ENCODE measurements at regions not wholly inside any gene's neighbourhood (a gene's known extent, or its start where the extent isn't known, plus 50 kb on each side); places are given as distances from the start of the nearest gene placed in this dataset.
"Not testable (repeated sequence)": the region's sequence is repeated elsewhere in the genome, so short reads cannot be mapped to it uniquely, and the experiment has no call there.

DNA sequence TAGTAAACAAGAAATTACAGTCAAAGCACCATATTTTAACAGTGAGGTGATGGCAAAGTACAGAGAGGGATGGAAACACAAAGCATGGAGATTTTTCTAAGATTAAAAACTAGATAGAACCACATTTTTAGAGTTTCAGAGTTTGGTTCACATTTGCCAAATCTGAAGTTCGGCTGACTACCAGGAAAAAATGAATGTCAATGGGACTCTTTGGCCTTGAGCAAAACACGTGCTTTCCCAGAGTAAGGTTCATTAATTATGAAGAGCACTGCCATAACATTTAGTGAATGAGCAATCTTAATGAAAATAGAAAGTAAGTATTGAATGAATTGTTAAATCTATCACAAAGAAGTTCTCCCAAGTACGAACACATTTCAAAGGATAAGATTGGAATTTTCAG, 571.2 kb upstream of the VRK2 start:
- DNase-seq (no peak), ATAC-seq (no peak)
- POLR2A ChIA-PET, result no interaction called here
- H3K27ac ChIP-seq (ENCODE audit: low read depth, low read length), result no peak overlapping the region
- Mint-ChIP-seq H3K9me3 (peaks cover 0 to 8% (median 2%) of the 10 kb centered on the region in 11 donors), H3K4me3 (no peak overlapping the region), H3K36me3 (no peaks in the 10 kb centered on the region), H3K27ac (no peak overlapping the region), H3K4me1 (no peaks in the 10 kb centered on the region), H3K27me3 (peaks cover 0 to 5% (median 0%) of the 10 kb centered on the region in 5 donors)
- H3K4me3 ChIP-seq (ENCODE audit: low read length), result no peak overlapping the region
- H3K4me1 ChIP-seq (ENCODE audit: control insufficient read depth in 2 of 2, insufficient read depth in 2 of 2, low read length in 2 of 2), result no peaks in the 10 kb centered on the region
- H3K36me3 ChIP-seq (ENCODE audit: control insufficient read depth in 2 of 3, insufficient read depth in 3 of 3, low read length in 3 of 3), result no peaks in the 10 kb centered on the region
- no peaks in the 10 kb centered on the region for H3K27me3 ChIP-seq (ENCODE audit: control insufficient read depth in 2 of 2, insufficient read depth in 2 of 2, low read length in 2 of 2)
- H3K9me3 ChIP-seq (ENCODE audit: control insufficient read depth in 2 of 3, low read length in 3 of 3), result no peaks in the 10 kb centered on the region
- intact Hi-C loops (cut with micrococcal nuclease), result no loop called here
- CTCF ChIA-PET, result no interaction called here

DNA sequence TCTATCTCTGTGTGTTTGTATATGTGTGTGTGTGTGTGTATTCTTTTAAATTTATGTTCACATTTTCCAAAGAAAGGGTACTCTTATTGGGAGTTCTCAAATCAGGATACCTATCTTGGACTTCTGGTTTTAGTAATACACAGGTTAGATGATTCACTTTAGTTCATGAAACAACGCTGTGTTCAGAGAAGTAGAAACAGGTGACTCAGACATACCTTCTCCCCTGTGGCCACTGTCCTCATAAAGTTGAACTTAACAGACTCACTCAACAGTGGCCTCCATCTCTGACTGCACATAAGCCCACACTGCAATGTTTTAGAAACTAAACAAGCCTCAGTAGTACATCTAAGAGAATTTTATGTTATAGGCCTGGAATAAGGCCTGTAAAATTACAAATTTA, 566.6 kb upstream of the VRK2 start:
- Mint-ChIP-seq H3K27ac (no peak overlapping the region), H3K4me3 (no peak overlapping the region), H3K9me3 (peaks cover 0 to 8% (median 2%) of the 10 kb centered on the region in 11 donors), H3K4me1 (peaks cover 0 to 5% (median 0%) of the 10 kb centered on the region in 7 donors), H3K27me3 (peaks cover 0 to 5% (median 0%) of the 10 kb centered on the region in 5 donors), H3K36me3 (no peaks in the 10 kb centered on the region)
- CTCF ChIA-PET, result no interaction called here
- DNase-seq (no peak), ATAC-seq (no peak)
- no peak overlapping the region for H3K27ac ChIP-seq (ENCODE audit: low read depth, low read length)
- no peaks in the 10 kb centered on the region for H3K36me3 ChIP-seq (ENCODE audit: control insufficient read depth in 2 of 3, insufficient read depth in 3 of 3, low read length in 3 of 3)
- POLR2A ChIA-PET, result no interaction called here
- H3K9me3 ChIP-seq (ENCODE audit: control insufficient read depth in 2 of 3, low read length in 3 of 3), result no peaks in the 10 kb centered on the region
- H3K27me3 ChIP-seq (ENCODE audit: control insufficient read depth in 2 of 2, insufficient read depth in 2 of 2, low read length in 2 of 2), result no peaks in the 10 kb centered on the region
- no peak overlapping the region for H3K4me3 ChIP-seq (ENCODE audit: low read length)
- no peaks in the 10 kb centered on the region for H3K4me1 ChIP-seq (ENCODE audit: control insufficient read depth in 2 of 2, insufficient read depth in 2 of 2, low read length in 2 of 2)
- intact Hi-C loops (cut with micrococcal nuclease), result no loop called here

DNA sequence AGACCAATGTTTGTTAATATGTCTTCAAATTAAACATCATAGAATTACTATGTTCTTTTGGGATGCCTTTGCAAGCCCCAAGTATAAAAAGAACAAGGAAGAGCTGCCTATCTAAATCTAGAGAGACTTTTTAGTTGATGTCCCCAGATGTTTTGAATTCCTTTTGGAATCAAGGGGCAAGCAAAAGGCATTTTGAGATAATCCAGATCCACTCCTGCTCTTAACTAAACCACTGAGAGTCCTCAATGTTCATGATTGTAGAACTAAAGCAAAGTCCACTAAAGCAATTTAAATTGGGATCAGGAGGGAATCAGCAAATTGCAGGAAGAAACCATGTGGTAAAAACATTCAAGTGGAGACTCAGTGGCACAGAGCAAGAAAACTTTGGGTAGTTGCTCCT, 558.5 kb upstream of the VRK2 start:
- H3K4me3 Mint-ChIP-seq, result no peak overlapping the region
- H3K9me3 Mint-ChIP-seq, result peaks cover 0 to 3% (median 0%) of the 10 kb centered on the region in 11 donors
- ChIA-PET CTCF (no interaction called here), POLR2A (no interaction called here)
- peaks cover 0 to 5% (median 0%) of the 10 kb centered on the region in 5 donors for H3K27me3 Mint-ChIP-seq
- Histone ChIP-seq H3K9me3 (ENCODE audit: control insufficient read depth in 2 of 3, low read length in 3 of 3) (no peaks in the 10 kb centered on the region), H3K27me3 (ENCODE audit: control insufficient read depth in 2 of 2, insufficient read depth in 2 of 2, low read length in 2 of 2) (no peaks in the 10 kb centered on the region), H3K36me3 (ENCODE audit: control insufficient read depth in 2 of 3, insufficient read depth in 3 of 3, low read length in 3 of 3) (no peaks in the 10 kb centered on the region), H3K4me1 (ENCODE audit: control insufficient read depth in 2 of 2, insufficient read depth in 2 of 2, low read length in 2 of 2) (no peaks in the 10 kb centered on the region), H3K27ac (ENCODE audit: low read depth, low read length) (no peak overlapping the region), H3K4me3 (ENCODE audit: low read length) (no peak overlapping the region)
- ATAC-seq (no peak), DNase-seq (no peak)
- no peaks in the 10 kb centered on the region for H3K4me1 Mint-ChIP-seq
- H3K27ac Mint-ChIP-seq, result no peak overlapping the region
- intact Hi-C loops (cut with micrococcal nuclease), result no loop called here
- no peaks in the 10 kb centered on the region for H3K36me3 Mint-ChIP-seq

DNA sequence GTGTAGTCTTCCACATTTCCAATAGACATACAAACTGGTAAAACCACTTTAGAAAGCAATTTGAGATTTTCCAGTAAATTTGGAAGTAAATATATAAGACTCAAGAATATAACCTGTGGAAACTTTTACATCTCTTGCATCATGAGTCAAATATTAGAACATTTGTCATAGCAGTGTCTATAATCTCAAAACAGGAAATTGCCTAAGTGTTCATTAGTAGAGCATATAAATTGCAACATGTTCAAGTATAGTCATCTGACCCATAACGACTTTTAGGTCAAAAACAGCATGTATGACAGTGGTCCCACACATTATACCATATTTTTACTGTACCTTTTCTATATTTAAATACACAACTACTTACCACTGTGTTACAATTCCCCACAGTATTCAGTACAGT, 555.9 kb upstream of the VRK2 start:
- H3K4me1 ChIP-seq (ENCODE audit: control insufficient read depth in 2 of 2, insufficient read depth in 2 of 2, low read length in 2 of 2), result no peaks in the 10 kb centered on the region
- Mint-ChIP-seq H3K27ac (no peak overlapping the region), H3K4me3 (no peak overlapping the region), H3K9me3 (peaks cover 0 to 5% (median 0%) of the 10 kb centered on the region in 11 donors), H3K36me3 (no peaks in the 10 kb centered on the region), H3K4me1 (no peaks in the 10 kb centered on the region), H3K27me3 (no peaks in the 10 kb centered on the region)
- DNase-seq (no peak), ATAC-seq (no peak)
- no peaks in the 10 kb centered on the region for H3K36me3 ChIP-seq (ENCODE audit: control insufficient read depth in 2 of 3, insufficient read depth in 3 of 3, low read length in 3 of 3)
- H3K9me3 ChIP-seq (ENCODE audit: control insufficient read depth in 2 of 3, low read length in 3 of 3), result no peaks in the 10 kb centered on the region
- no peaks in the 10 kb centered on the region for H3K27me3 ChIP-seq (ENCODE audit: control insufficient read depth in 2 of 2, insufficient read depth in 2 of 2, low read length in 2 of 2)
- no peak overlapping the region for H3K27ac ChIP-seq (ENCODE audit: low read depth, low read length)
- intact Hi-C loops (cut with micrococcal nuclease), result no loop called here
- H3K4me3 ChIP-seq (ENCODE audit: low read length), result no peak overlapping the region
- POLR2A ChIA-PET, result no interaction called here
- CTCF ChIA-PET, result no interaction called here

DNA sequence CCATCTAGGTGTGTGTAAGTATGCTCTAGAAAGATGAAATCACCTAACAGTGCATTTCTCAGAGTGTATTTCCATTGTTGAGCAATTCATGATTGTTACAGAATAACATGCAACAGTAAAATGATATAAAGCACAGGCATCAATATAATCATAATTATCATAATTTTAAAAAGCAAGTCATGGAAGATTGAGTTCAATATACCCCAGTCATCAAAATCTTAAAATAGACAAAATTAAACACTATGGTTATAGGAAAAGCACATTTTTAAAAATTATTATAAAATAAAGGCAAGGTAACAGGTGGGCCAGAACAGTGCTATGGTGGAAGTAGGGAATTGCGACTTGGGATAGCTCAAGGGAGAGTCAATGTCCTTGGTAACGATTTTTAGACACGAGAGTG, 555.4 kb upstream of the VRK2 start:
- Histone ChIP-seq H3K27me3 (ENCODE audit: control insufficient read depth in 2 of 2, insufficient read depth in 2 of 2, low read length in 2 of 2) (no peaks in the 10 kb centered on the region), H3K4me1 (ENCODE audit: control insufficient read depth in 2 of 2, insufficient read depth in 2 of 2, low read length in 2 of 2) (no peaks in the 10 kb centered on the region), H3K36me3 (ENCODE audit: control insufficient read depth in 2 of 3, insufficient read depth in 3 of 3, low read length in 3 of 3) (no peaks in the 10 kb centered on the region), H3K4me3 (ENCODE audit: low read length) (no peak overlapping the region), H3K27ac (ENCODE audit: low read depth, low read length) (no peak overlapping the region), H3K9me3 (ENCODE audit: control insufficient read depth in 2 of 3, low read length in 3 of 3) (no peaks in the 10 kb centered on the region)
- Mint-ChIP-seq H3K4me3 (no peak overlapping the region), H3K27ac (no peak overlapping the region), H3K4me1 (no peaks in the 10 kb centered on the region), H3K9me3 (peaks cover 0 to 5% (median 0%) of the 10 kb centered on the region in 11 donors), H3K27me3 (no peaks in the 10 kb centered on the region), H3K36me3 (no peaks in the 10 kb centered on the region)
- ChIA-PET POLR2A (no interaction called here), CTCF (no interaction called here)
- intact Hi-C loops (cut with micrococcal nuclease), result no loop called here
- DNase-seq (no peak), ATAC-seq (no peak)

DNA sequence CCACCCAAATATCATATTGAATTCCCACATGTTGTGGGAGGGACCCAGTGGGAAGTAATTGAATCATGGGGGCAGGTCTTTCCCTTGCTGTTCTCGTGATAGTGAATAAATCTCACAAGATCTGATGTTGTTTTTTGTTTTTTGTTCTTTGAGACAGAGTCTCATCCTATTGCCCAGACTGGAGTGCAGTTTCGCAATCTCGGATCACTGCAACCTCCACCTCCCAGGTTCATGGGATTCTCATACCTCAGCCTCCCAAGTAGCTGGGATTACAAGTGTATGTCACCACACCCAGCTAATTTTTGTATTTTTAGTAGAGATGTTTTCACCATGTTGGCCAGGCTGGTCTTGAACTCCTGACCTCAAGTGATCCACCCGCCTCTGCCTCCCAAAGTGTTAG, 552.6 kb upstream of the VRK2 start:
- H3K4me3 Mint-ChIP-seq; H3K27me3 Mint-ChIP-seq; H3K27ac ChIP-seq (ENCODE audit: low read depth, low read length); DNase-seq; CTCF ChIA-PET; ATAC-seq; H3K4me1 ChIP-seq (ENCODE audit: control insufficient read depth in 2 of 2, insufficient read depth in 2 of 2, low read length in 2 of 2); intact Hi-C loops (cut with micrococcal nuclease); POLR2A ChIA-PET; H3K36me3 Mint-ChIP-seq; H3K9me3 ChIP-seq (ENCODE audit: control insufficient read depth in 2 of 3, low read length in 3 of 3); H3K9me3 Mint-ChIP-seq; H3K4me1 Mint-ChIP-seq; H3K4me3 ChIP-seq (ENCODE audit: low read length); H3K27ac Mint-ChIP-seq; H3K36me3 ChIP-seq (ENCODE audit: control insufficient read depth in 2 of 3, insufficient read depth in 3 of 3, low read length in 3 of 3); H3K27me3 ChIP-seq (ENCODE audit: control insufficient read depth in 2 of 2, insufficient read depth in 2 of 2, low read length in 2 of 2): not testable (repeated sequence)

DNA sequence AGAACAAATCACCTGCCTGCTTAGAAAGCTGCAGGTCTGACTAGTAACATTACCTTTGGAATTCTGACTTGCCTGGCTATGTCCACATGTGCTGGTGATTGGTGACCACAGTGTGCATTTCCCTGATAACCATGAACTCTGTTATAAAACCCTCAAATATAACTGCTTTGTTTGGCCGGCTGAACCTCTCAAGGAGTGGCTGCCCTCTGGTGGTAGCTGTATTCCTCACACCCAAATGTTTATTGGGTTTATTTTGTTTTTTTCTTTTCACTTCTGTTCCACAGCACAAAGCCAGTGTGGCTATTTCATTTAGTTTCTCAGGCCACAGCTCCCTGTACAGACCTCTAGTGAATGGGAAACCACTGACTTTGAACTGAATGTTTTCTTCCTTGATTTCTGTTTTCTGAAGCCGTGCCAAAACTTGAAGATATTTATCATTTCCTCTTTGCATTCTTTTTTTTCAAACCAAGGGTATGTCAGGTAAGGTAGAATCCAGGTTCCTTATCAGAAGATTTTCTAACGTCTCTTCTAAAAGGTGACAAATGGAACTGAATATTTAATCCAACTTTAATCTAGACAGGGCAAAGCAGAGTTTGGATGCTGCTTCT, 549.0 kb upstream of the VRK2 start:
- Histone ChIP-seq H3K9me3 (ENCODE audit: control insufficient read depth in 2 of 3, low read length in 3 of 3) (no peaks in the 10 kb centered on the region), H3K36me3 (ENCODE audit: control insufficient read depth in 2 of 3, insufficient read depth in 3 of 3, low read length in 3 of 3) (no peaks in the 10 kb centered on the region), H3K4me1 (ENCODE audit: control insufficient read depth in 2 of 2, insufficient read depth in 2 of 2, low read length in 2 of 2) (no peaks in the 10 kb centered on the region), H3K4me3 (ENCODE audit: low read length) (no peak overlapping the region), H3K27me3 (ENCODE audit: control insufficient read depth in 2 of 2, insufficient read depth in 2 of 2, low read length in 2 of 2) (no peaks in the 10 kb centered on the region), H3K27ac (ENCODE audit: low read depth, low read length) (no peak overlapping the region)
- H3K27ac Mint-ChIP-seq, result no peak overlapping the region
- peak in 3 of 9 donors; percentile 2 to 20 (median 10) for DNase-seq
- intact Hi-C loops (cut with micrococcal nuclease), result loop anchor here (1.0 to 5.0 kb wide), 2 partner anchors 1315 to 1779 kb away; partner anchors contain the start of gene CCDC85A (in 1 of the 2)
- ChIA-PET POLR2A (no interaction called here), CTCF (no interaction called here)
- ATAC-seq, result peak; percentile 56
- H3K9me3 Mint-ChIP-seq, result peaks cover 0 to 5% (median 0%) of the 10 kb centered on the region in 11 donors
- H3K4me3 Mint-ChIP-seq, result no peak overlapping the region
- H3K36me3 Mint-ChIP-seq, result no peaks in the 10 kb centered on the region
- H3K27me3 Mint-ChIP-seq, result no peaks in the 10 kb centered on the region
- H3K4me1 Mint-ChIP-seq, result peaks cover 0 to 4% (median 0%) of the 10 kb centered on the region in 7 donors

Measured in naive thymus-derived CD4-positive, alpha-beta T cell (primary cell).